DND-41 (cell line): ENCODE measurements at regions not wholly inside any gene's neighbourhood (a gene's known extent, or its start where the extent isn't known, plus 50 kb on each side); places are given as distances from the start of the nearest gene placed in this dataset.

Source experiments
- ATAC-seq: fragments of 200-7000 bp; cut with Tn5 transposase; 3 replicates; pipeline ENCODE4 v1.9.1; 2021; ENCODE audit warnings: low read depth; ENCODE audit not compliant: insufficient read depth
- DNase-seq: peaks from one replicate; pipeline ENCODE4 v3.0.0-alpha.2; 2020
- H2AFZ ChIP-seq: 2 replicates; pipeline ENCODE4 v1.6.0; 2012; ENCODE audit warnings: low read depth, low read length
- H3K27ac ChIP-seq: 2 replicates; pipeline ENCODE4 v1.5.1; 2012; ENCODE audit warnings: low read length, inconsistent platforms
- H3K27me3 ChIP-seq: fragments of 200-600 bp; sonication (generic); 2 replicates; pipeline ENCODE4 v1.6.0; 2012; ENCODE audit warnings: low read length, mild to moderate bottlenecking, inconsistent platforms; ENCODE audit not compliant: insufficient read depth, poor library complexity
- H3K36me3 ChIP-seq: 2 replicates; pipeline ENCODE4 v1.5.1; 2012; ENCODE audit warnings: low read length, inconsistent platforms; ENCODE audit not compliant: insufficient read depth
- H3K4me1 ChIP-seq: 2 replicates; pipeline ENCODE4 v1.5.1; 2012; ENCODE audit warnings: mild to moderate bottlenecking, low read length; ENCODE audit not compliant: insufficient read depth
- H3K4me2 ChIP-seq: 2 replicates; pipeline ENCODE4 v1.6.0; 2012; ENCODE audit warnings: mild to moderate bottlenecking, moderate library complexity, low read length, inconsistent platforms; ENCODE audit not compliant: insufficient read depth
- H3K4me3 ChIP-seq, 2 experiments: fragments of 200-600 bp in 1 of 2; shearing (Covaris generic) in 1 of 2; 2 replicates each; pipeline ENCODE4 v1.5.1; 2012 to 2016; ENCODE audit warnings: inconsistent platforms in 2 of 2, low read length in 2 of 2, mild to moderate bottlenecking in 2 of 2, low read depth in 1 of 2, moderate library complexity in 1 of 2
- H3K79me2 ChIP-seq: 2 replicates; pipeline ENCODE4 v1.6.0; 2012; ENCODE audit warnings: low read length, inconsistent platforms; ENCODE audit not compliant: insufficient read depth
- H3K9ac ChIP-seq: 2 replicates; pipeline ENCODE4 v1.6.0; 2012; ENCODE audit warnings: low read depth, mild to moderate bottlenecking, inconsistent platforms, low read length, moderate library complexity
- H3K9me3 ChIP-seq: 2 replicates; pipeline ENCODE4 v1.5.1; 2012; ENCODE audit warnings: low read length, moderate library complexity, mild to moderate bottlenecking, inconsistent platforms; ENCODE audit not compliant: insufficient read depth, severe bottlenecking
- H4K20me1 ChIP-seq: 2 replicates; pipeline ENCODE4 v1.6.0; 2012; ENCODE audit warnings: low read length; ENCODE audit not compliant: insufficient read depth
- EZH2 ChIP-seq: IDR thresholded peaks from 3 replicates; pipeline ENCODE4 v1.6.1; 2012; ENCODE audit warnings: borderline replicate concordance, low read depth, mild to moderate bottlenecking, moderate library complexity, low read length, inconsistent platforms; ENCODE audit not compliant: severe bottlenecking
- TF ChIP-seq, protein P1 (sequence below): IDR thresholded peaks from 2 replicates; pipeline ENCODE4 v1.5.1; 2012; ENCODE audit warnings: borderline replicate concordance, low read length, moderate library complexity, mild to moderate bottlenecking; ENCODE audit not compliant: poor library complexity, severe bottlenecking; ENCODE audit errors: extremely low read depth

DNA sequence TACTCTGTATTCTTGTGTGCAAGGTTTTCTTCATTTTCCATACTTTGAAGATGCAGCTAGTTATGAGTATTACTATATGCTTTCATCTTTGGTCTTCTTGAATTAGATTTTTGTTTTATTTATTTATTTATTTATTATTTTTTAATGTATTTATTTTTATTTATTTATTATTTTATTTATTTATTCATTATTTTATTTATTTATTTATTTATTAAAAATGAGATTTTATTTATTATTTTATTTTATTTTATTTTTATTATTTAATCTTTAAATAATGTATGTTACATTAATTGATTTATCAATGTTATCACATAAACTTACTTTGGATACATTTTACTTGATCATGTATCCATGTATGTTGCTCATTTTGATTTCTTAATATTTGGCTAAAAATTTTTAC is 132.3 kb upstream of the GALNT13 start:
- H3K27ac ChIP-seq = no peak overlapping the region
- no peaks in the 10 kb centered on the region for H3K27me3 ChIP-seq
- no peak overlapping the region for H3K9ac ChIP-seq
- TF ChIP-seq EZH2 = no peak
- TF ChIP-seq, protein P1, sequence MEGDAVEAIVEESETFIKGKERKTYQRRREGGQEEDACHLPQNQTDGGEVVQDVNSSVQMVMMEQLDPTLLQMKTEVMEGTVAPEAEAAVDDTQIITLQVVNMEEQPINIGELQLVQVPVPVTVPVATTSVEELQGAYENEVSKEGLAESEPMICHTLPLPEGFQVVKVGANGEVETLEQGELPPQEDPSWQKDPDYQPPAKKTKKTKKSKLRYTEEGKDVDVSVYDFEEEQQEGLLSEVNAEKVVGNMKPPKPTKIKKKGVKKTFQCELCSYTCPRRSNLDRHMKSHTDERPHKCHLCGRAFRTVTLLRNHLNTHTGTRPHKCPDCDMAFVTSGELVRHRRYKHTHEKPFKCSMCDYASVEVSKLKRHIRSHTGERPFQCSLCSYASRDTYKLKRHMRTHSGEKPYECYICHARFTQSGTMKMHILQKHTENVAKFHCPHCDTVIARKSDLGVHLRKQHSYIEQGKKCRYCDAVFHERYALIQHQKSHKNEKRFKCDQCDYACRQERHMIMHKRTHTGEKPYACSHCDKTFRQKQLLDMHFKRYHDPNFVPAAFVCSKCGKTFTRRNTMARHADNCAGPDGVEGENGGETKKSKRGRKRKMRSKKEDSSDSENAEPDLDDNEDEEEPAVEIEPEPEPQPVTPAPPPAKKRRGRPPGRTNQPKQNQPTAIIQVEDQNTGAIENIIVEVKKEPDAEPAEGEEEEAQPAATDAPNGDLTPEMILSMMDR = no peak
- H3K4me3 ChIP-seq = no peak overlapping the region
- no peak overlapping the region for H2AFZ ChIP-seq
- no peaks in the 10 kb centered on the region for H3K9me3 ChIP-seq
- H3K4me2 ChIP-seq = no peak overlapping the region
- H3K4me1 ChIP-seq = no peaks in the 10 kb centered on the region
- no peaks in the 10 kb centered on the region for H4K20me1 ChIP-seq
- DNase-seq = no peak
- no peaks in the 10 kb centered on the region for H3K36me3 ChIP-seq
- ATAC-seq = no peak
- H3K79me2 ChIP-seq = no peaks in the 10 kb centered on the region

DNA sequence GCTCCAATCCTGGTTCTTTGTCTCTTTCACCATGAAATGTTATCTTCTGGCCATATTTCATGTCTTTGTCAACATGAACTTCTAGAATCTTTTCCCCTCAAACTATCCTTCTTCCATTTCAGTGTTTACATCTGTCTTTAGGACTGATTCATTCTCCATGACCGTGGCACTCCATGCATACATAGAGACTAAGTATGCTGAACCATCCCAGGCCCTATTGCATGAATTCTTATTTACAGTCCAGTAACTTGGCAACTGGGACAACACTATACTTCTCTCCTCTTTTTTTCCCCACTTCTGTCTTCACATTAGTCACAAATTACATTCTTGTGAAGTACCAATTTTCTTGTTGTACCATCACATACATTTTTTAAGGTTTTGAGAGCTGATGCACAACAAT is 109.8 kb upstream of the GALNT13 start:
- no peaks in the 10 kb centered on the region for H3K36me3 ChIP-seq
- no peak overlapping the region for H2AFZ ChIP-seq
- no peak overlapping the region for H3K27ac ChIP-seq
- H3K9ac ChIP-seq = no peak overlapping the region
- H3K4me1 ChIP-seq = no peaks in the 10 kb centered on the region
- DNase-seq = no peak
- H3K9me3 ChIP-seq = peaks cover 28% of the 10 kb centered on the region
- no peak overlapping the region for H3K4me3 ChIP-seq
- H3K27me3 ChIP-seq = no peaks in the 10 kb centered on the region
- H4K20me1 ChIP-seq = no peaks in the 10 kb centered on the region
- H3K4me2 ChIP-seq = no peak overlapping the region
- no peak for ATAC-seq
- TF ChIP-seq, protein P1 = no peak
- no peak for TF ChIP-seq EZH2
- H3K79me2 ChIP-seq = no peaks in the 10 kb centered on the region

DNA sequence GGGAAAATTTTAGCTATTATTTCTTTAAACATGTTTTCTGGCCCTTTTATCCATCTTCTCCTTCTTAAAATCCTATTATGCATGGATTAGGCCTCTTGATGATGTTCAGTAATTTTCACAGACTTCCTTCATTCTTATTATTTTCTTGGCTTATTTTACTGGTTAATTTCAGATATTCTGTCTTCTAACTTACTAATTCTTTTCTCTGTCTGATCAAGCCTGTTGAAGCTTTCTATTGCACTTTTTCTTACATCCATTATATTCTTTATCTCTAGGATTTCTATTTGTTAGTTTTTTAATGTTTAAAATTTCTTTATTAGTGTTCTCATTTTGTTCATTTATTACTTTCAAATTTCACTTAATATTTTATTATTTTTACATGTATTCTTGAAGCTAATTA is 105.3 kb upstream of the GALNT13 start:
- no peak for TF ChIP-seq EZH2
- TF ChIP-seq, protein P1 = no peak
- no peak for ATAC-seq
- H3K9me3 ChIP-seq = peaks cover 49% of the 10 kb centered on the region

More for the DNA sequence above, 105.3 kb upstream of the GALNT13 start:
- no peak for DNase-seq
- H2AFZ ChIP-seq = no peak overlapping the region
- H3K79me2 ChIP-seq = no peaks in the 10 kb centered on the region
- no peaks in the 10 kb centered on the region for H3K27me3 ChIP-seq
- H3K4me2 ChIP-seq = no peak overlapping the region
- H3K4me3 ChIP-seq = no peak overlapping the region
- no peak overlapping the region for H3K27ac ChIP-seq
- no peaks in the 10 kb centered on the region for H4K20me1 ChIP-seq
- H3K9ac ChIP-seq = no peak overlapping the region
- H3K36me3 ChIP-seq = no peaks in the 10 kb centered on the region
- H3K4me1 ChIP-seq = no peaks in the 10 kb centered on the region
